Prostate gland (tissue), 2 donors: ENCODE measurements at regions not wholly inside any gene's neighbourhood (a gene's known extent, or its start where the extent isn't known, plus 50 kb on each side); places are given as distances from the start of the nearest gene placed in this dataset.

ENCODE experiments used
- DNase-seq: peaks from one replicate; pipeline ENCODE4 v3.0.0-alpha.2; 2019; ENCODE audit warnings: low spot score
- H3K27ac ChIP-seq, 2 donors: fragments of 200-600 bp; sonication (generic); 2 replicates each; pipeline ENCODE4 v1.5.1; 2017 to 2019
- H3K27me3 ChIP-seq: fragments of 200-600 bp; sonication (generic); replicated peaks from 2 replicates; pipeline ENCODE4 v1.5.1; 2019; ENCODE audit not compliant: insufficient read depth
- H3K36me3 ChIP-seq, 2 donors: fragments of 200-600 bp; sonication (generic); 1 replicate in 1 of 2; 2 replicates in 1 of 2; pipeline versions ENCODE4 v1.5.1 to v1.8.1; 2017 to 2019
- H3K4me1 ChIP-seq: fragments of 200-600 bp; sonication (generic); replicated peaks from 2 replicates; pipeline ENCODE4 v1.5.1; 2019
- H3K4me3 ChIP-seq, 2 donors: fragments of 200-600 bp; sonication (generic); 2 replicates each; pipeline ENCODE4 v1.5.1; 2017 to 2019
- H3K9me3 ChIP-seq: fragments of 200-600 bp; sonication (generic); 2 replicates; pipeline ENCODE4 v1.5.1; 2017
- POLR2A ChIP-seq: fragments of 450-650 bp; IDR thresholded peaks from one replicate; pipeline ENCODE4 v1.6.1; 2016; ENCODE audit warnings: antibody characterized with exemption, mild to moderate bottlenecking
- POLR2AphosphoS5 ChIP-seq: sonication (generic); formaldehyde crosslinking; IDR thresholded peaks from one replicate; pipeline ENCODE4 v1.6.1; 2017; ENCODE audit warnings: antibody characterized with exemption
- WGBS: methylation state at CpG from one replicate; pipeline ENCODE4 v1.1.5; 2018; 5-methylcytosine and 5-hydroxymethylcytosine counted together
- intact Hi-C: fragments of 100-400 bp; cut with DNase I; formaldehyde crosslinking; loops from one replicate; pipeline ENCODE4 v1.14.2; 2022
- TF ChIP-seq, protein P1 (sequence below), 4 experiments: fragments of 200-600 bp in 2 of 4; fragments of 450-650 bp in 2 of 4; sonication (generic) in 2 of 4; IDR thresholded peaks; 1 replicate in 3 of 4; 2 replicates in 1 of 4; pipeline ENCODE4 v1.5.1; 2016 to 2019; ENCODE audit warnings: antibody characterized with exemption in 4 of 4, mild to moderate bottlenecking in 2 of 4, moderate library complexity in 2 of 4

DNA sequence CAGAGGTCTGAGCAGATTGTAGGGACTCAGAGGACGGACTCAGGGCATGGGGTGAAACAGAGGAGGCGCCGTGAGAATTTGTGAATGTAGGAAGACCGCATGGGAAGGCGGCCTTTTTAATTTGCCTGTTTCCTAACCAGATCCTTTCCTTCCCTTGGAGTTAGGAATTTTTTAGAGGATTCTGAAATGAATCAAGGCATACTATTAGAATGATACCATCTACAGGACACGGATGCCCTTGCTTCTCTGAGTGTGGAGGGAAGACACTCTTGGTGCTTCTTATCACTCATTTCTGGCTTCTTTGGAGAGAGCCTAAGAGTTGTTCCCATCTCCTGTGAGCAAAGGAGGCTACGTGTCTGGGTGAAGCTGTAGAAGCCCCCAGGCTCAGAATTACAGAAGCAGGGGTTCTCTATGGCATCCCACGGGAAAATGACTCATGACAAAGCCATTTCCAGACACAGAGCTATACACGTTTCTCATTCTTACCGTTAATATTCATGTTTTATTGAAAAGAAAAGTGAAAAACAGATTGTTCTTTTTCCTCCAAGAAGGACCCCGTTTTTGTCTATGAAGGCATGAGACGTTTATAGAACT is 148.5 kb downstream of the EDN3 start:
- Histone ChIP-seq H3K4me1 (no peaks in the 10 kb centered on the region), H3K9me3 (no peaks in the 10 kb centered on the region), H3K36me3 (no peaks in the 10 kb centered on the region), H3K4me3 (no peak overlapping the region), H3K27me3 (peaks cover 9% of the 10 kb centered on the region), H3K27ac (no peak overlapping the region)
- 60% methylated on average over 12 of the region's 12 CpGs for WGBS
- no peak for TF ChIP-seq POLR2AphosphoS5
- no peak for TF ChIP-seq POLR2A
- TF ChIP-seq, protein P1, sequence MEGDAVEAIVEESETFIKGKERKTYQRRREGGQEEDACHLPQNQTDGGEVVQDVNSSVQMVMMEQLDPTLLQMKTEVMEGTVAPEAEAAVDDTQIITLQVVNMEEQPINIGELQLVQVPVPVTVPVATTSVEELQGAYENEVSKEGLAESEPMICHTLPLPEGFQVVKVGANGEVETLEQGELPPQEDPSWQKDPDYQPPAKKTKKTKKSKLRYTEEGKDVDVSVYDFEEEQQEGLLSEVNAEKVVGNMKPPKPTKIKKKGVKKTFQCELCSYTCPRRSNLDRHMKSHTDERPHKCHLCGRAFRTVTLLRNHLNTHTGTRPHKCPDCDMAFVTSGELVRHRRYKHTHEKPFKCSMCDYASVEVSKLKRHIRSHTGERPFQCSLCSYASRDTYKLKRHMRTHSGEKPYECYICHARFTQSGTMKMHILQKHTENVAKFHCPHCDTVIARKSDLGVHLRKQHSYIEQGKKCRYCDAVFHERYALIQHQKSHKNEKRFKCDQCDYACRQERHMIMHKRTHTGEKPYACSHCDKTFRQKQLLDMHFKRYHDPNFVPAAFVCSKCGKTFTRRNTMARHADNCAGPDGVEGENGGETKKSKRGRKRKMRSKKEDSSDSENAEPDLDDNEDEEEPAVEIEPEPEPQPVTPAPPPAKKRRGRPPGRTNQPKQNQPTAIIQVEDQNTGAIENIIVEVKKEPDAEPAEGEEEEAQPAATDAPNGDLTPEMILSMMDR (IDR thresholded peaks at IDR 0.05), result no peak
- no peak for DNase-seq
- intact Hi-C loops, result no loop called here

DNA sequence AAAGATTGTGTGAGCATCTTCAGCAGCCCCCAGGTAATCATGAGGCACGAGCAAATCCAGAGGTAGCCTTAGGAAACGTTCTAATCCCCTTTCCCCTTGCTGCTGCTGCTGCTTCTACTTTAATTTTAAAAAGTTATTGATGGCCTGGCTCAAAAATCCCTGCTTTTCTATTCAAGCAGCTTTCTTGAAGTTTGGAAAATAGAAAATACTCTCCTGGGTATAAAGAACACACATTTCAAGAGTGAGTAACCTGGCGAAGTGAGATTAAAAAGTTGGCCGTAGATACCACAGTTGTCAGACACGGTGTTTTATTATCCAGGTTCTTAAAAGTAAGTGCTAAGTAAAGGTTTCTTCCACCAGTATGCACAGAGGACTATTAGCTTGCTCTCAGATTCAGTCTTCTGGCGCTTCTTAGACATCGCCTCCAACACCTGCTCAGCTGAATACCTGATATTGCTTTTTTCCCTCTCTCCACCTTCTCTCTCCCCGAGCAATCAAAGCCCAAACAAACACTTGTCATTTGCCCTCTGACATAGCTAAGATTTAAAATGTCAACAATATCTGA is 150.7 kb downstream of the EDN3 start:
- WGBS, result 59% methylated on average over 8 of the region's 8 CpGs
- Histone ChIP-seq H3K4me1 (no peaks in the 10 kb centered on the region), H3K27me3 (peaks cover 9% of the 10 kb centered on the region), H3K4me3 (no peak overlapping the region), H3K36me3 (no peaks in the 10 kb centered on the region), H3K27ac (no peak overlapping the region), H3K9me3 (no peaks in the 10 kb centered on the region)
- intact Hi-C loops, result no loop called here
- no peak for DNase-seq
- TF ChIP-seq, protein P1 (IDR thresholded peaks at IDR 0.05), result no peak
- no peak for TF ChIP-seq POLR2AphosphoS5
- no peak for TF ChIP-seq POLR2A

DNA sequence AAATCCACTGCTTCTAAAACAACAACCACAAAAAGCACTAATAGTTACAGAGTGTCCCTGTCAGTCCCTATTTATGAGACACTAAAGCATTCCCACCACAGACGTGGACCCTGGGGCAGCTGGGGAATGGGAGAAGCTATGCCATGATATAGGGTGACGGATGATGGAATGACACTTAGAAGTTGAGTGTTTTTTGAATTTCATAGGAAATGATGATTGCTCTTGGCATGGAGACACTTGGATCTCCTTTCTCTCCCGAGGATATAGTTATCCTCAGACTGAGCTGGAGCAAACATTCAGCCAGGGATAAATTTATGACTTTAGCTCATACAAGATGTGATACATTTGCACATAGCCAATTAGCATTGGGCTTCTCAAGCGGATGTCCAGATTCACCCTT is 151.2 kb downstream of the EDN3 start:
- no peak overlapping the region for H3K4me3 ChIP-seq
- intact Hi-C loops, result no loop called here
- no peak overlapping the region for H3K27ac ChIP-seq
- H3K9me3 ChIP-seq, result no peaks in the 10 kb centered on the region
- no peak for TF ChIP-seq POLR2A
- TF ChIP-seq, protein P1 (IDR thresholded peaks at IDR 0.05), result no peak
- TF ChIP-seq POLR2AphosphoS5, result no peak
- H3K4me1 ChIP-seq, result no peaks in the 10 kb centered on the region
- 59% methylated on average over 4 of the region's 4 CpGs for WGBS
- H3K27me3 ChIP-seq, result peaks cover 9% of the 10 kb centered on the region
- no peak for DNase-seq
- H3K36me3 ChIP-seq, result no peaks in the 10 kb centered on the region

DNA sequence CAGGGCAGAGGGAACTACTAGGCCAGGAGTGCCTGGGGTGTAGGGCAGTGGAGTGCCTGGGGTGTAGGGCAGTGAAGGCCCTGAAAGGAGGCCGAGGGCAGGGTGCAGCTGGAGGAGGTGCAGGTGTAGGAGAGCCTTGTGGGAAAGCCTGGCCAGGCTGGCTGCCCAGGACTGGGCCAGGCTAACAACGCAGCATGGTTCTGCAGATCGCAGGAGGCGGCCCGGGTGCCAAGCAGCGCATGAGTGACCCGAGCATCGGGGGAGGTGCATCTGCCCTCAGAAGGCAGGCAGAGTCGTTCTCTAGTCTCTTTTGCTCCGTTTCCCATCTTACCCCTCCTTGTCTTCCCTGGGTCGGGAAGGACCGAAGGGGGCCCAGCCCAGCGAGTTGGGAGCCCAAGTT is 151.5 kb upstream of the PHACTR3 start:
- Histone ChIP-seq H3K27ac (no peak overlapping the region), H3K27me3 (peaks cover 9% of the 10 kb centered on the region), H3K36me3 (no peaks in the 10 kb centered on the region), H3K4me3 (no peak overlapping the region), H3K9me3 (no peaks in the 10 kb centered on the region), H3K4me1 (no peaks in the 10 kb centered on the region)
- no peak for DNase-seq
- intact Hi-C loops, result no loop called here
- TF ChIP-seq, protein P1 (IDR thresholded peaks at IDR 0.05), result no peak
- TF ChIP-seq POLR2A (no peak), POLR2AphosphoS5 (no peak)
- WGBS, result 89% methylated on average over 13 of the region's 13 CpGs
